Non-pigmented ciliary epithelial cell (primary cell): ENCODE measurements at regions not wholly inside any gene's neighbourhood (a gene's known extent, or its start where the extent isn't known, plus 50 kb on each side); places are given as distances from the start of the nearest gene placed in this dataset.

Experiments
- DNase-seq: peaks from one replicate; pipeline ENCODE4 v3.0.0-alpha.2; 2010; ENCODE audit warnings: low read depth

- no peak for DNase-seq
These were observed 354.9 kb upstream of the HTR2A start for GRCh38 chr13:47251771-47252170.

GRCh38 chr13:47250146-47250545 is 353.3 kb upstream of the HTR2A start:
- no peak for DNase-seq

DNA sequence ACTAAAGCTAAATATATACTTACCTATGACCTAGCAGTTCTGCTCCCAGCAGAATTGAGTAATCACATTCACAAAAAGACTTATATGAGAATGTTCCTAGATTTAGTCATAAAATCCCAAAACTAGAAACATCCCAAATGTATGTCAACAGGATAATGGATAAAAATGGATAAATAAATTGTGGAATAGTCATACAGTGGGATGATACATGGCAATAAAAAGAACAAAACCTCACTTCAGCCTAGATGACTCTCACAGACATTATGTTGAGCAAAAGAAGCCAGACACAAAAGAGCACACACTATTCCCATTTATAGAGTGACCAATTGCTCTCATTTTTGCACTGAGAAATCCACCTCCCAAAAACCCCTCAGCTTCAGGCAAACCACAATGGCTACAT is 352.4 kb upstream of the HTR2A start:
- DNase-seq: no peak

DNA sequence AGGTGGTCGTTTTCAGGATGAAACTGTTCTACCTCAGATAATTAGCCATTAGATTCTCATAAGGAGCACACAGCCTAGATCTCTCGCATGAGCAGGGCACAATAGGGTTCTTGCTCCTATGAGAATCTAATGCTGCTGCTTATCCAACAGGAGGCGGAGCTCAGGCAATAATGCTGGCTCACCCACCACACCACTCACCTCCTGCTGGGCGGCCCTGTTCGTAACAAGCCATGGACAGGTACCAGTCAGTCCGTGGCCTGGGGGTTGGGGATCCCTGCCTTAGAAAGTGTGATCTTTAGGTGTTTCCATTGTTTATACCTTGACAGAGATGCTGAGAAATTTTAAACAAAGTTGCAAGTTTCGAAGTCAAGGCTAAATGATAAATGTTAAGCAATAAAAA is 344.6 kb upstream of the HTR2A start:
- no peak for DNase-seq

- DNase-seq: no peak
These were observed 342.2 kb upstream of the HTR2A start for GRCh38 chr13:47239025-47239424.

- no peak for DNase-seq
These were observed 340.7 kb upstream of the HTR2A start for GRCh38 chr13:47237571-47237970.

GRCh38 chr13:47233734-47234133 is 336.9 kb upstream of the HTR2A start:
- no peak for DNase-seq

GRCh38 chr13:47232516-47232915 is 335.7 kb upstream of the HTR2A start:
- DNase-seq: no peak

DNA sequence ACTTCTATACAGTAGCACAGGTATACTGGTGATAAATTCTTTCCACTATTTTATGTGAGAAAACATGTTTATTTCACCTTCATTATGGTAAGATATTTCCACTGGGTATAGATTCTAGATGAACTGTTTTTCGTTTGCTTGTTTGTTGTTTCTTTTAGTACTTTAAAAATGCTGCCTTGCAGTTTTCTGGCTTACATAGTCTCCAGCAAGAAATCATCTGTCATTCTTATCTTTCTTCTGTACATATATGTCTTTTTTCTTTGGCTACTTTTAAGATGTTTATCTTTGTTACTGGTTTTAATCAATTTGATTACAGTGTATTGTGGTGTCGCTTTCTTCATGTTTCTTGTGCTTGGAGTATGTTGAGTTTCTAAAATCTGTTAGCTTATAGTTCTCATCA is 333.3 kb upstream of the HTR2A start:
- DNase-seq: no peak

- DNase-seq: no peak
These were observed 329.7 kb upstream of the HTR2A start for GRCh38 chr13:47226516-47226915.

DNA sequence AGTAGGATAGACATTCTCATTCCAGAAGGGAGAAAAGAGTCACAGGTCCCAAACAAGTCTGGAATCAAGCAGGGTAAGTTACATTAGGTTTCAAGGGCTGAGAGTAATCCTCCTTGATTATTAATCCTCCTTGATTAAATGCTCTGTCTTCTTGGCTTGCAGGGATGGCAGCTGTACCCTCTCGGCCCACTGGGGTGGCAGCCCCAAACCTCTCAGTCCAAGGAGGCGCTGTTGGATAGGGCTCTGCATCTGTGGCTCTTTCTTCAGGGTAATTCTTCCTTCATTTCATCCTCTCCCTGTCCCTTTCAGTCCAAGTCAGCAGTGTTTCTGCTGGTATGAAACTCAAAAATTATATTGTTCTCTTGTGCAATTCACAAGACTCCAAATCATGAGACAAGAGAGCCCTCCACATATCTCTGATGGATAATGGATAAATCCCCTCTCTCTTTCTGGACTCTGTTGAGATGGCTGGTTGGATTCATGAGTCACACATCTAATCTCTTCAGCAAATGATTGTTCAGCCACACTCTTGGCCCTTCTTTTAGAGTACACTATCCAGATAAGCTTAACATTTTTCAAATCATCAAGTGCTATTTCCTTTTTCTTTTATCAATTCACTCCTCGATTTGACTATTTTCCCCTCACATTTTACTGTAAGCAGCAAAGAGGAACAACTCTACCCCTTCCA is 323.7 kb upstream of the HTR2A start:
- DNase-seq: no peak

DNA sequence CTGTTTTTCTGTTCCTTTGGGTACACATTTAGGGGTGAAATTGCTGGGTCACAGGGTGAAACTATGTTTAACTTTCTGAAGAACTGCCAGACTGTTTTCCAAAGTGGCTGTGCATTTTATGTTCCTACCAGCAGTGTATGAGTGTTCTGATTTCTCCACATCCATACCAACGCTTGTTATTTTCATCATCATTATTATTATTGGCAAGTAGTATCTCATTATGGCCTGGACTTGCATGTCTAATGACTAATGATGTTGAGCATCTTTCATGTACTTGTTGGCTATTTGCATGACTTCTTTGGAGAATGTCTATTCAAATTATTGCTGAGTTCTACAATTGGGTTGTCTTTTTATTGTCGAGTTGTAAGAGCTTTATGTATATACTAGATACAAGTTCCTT is 321.8 kb upstream of the HTR2A start:
- DNase-seq: no peak

- DNase-seq: peak; percentile 20
These were observed 319.4 kb upstream of the HTR2A start for GRCh38 chr13:47216176-47216822.

- DNase-seq: peak; percentile 78
These were observed 318.9 kb upstream of the HTR2A start for GRCh38 chr13:47215736-47216135.

GRCh38 chr13:47213047-47213446 is 316.2 kb upstream of the HTR2A start:
- no peak for DNase-seq

DNA sequence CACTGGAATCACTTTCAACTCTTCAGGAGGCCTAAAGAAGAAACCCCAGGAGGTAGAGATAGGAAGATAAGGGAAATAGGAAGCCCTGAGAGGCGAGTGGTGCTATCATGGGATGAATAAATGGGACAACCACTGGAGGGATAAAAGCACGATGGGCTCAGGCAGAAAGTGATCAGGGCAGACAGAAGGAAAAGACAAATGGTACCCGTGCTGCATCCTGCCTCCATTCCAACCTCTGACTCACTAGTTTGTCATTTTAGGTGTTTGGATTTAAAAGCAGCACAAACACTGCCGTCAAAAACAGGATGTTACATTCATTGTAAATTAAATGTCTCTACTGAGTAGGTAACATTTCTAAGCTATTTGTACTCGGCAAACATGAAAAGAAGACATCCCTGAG is 314.3 kb upstream of the HTR2A start:
- DNase-seq: no peak

DNA sequence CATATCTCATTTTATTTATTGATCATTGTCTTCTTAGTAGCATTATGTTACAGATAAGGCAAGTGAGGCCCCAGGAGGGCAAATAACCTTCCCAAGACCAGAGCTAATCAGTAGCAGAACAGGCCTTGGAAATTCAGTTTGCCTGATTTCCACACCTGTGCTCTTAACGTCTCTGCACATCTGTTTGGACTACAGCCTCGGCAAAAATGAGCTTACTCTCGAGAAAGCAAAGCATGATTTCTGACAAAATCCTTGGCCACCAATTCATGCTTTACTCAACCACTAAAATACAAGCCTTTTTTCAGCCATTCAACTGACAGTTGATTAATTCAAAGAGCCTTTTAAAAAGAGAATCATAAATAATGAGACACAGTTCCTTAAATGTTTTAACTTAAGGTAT is 309.3 kb upstream of the HTR2A start:
- no peak for DNase-seq

DNA sequence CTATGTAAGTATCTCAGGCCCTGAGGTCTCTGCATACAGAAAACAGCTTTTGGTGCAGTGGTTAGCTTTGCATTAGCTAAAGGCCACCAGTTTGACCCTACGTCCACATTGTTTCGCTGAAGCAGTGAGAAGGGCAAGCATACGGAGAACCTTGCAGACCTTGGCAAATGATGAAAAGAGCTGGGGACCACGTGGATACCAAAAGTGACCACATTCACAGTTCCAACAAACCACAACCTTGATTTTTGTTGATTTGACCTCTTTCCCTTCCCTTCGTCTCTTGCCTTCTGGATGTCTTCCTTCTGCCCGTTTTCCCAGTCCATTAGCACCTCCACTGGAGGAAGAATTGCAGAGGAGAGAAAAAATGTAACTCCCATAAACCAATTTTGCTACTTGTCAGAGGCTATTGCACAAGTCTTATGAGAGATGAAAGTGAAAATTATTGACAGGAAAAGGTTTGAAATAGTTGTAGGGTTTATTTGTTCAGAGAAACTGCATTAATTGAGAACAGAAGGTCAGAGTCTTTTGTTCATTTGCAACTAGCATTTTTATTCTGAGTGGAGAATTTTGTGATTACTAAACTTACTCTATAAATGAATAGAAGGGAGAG is 293.9 kb upstream of the HTR2A start:
- no peak for DNase-seq

DNA sequence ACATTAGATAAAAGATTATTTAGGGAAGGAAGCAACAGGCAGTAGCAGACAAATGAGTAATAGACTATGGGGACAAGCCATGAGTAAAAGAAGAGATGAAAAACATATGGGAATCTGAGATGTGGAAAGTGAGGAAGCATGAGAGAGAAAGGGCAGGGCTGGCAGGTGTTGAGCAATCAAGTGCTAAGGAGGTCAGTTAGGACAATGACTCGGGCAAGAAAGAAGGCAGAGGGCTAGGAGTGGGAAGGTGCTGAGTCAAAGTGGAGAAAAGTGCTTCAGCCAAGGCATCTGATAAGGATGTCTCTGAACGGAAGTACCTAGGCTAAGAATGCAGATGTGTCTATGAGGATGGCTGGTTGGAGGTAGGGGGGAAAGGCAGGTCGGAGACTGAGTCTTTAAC is 291.9 kb upstream of the HTR2A start:
- DNase-seq: no peak

DNA sequence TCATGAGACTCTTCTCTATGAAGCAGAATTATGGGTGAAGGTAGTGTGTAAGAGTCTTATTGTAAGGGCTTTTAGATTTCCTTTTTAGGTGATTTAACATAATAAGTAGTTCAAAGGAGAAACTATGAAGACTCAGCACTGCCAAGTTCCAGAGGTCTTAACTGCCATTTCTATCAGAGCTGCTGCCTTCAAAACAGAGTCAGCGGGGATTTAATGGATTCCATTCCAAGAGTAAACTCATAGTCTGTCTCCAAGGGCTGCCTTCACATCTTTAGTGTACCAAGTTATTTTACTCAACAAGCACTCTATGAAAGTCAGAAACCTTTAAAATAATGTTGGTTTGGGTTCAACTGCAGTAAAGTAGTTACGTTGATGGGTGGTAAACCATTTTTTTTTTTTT is 289.6 kb upstream of the HTR2A start:
- DNase-seq: no peak

- DNase-seq: no peak
These were observed 287.5 kb upstream of the HTR2A start for GRCh38 chr13:47184321-47184720.

- DNase-seq: no peak
These were observed 282.5 kb upstream of the HTR2A start for GRCh38 chr13:47179321-47179720.

GRCh38 chr13:47178090-47178950 is 281.5 kb upstream of the HTR2A start:
- no peak for DNase-seq
